HG03108 (cell line): ENCODE measurements at regions not wholly inside any gene's neighbourhood (a gene's known extent, or its start where the extent isn't known, plus 50 kb on each side); places are given as distances from the start of the nearest gene placed in this dataset.
"Not testable (repeated sequence)": the region's sequence is repeated elsewhere in the genome, so short reads cannot be mapped to it uniquely, and the experiment has no call there.

ENCODE experiments used
- ATAC-seq: cut with Tn5 transposase; IDR thresholded peaks from one replicate; pipeline ENCODE4 v1.9.1; 2021; ENCODE audit warnings: moderate library complexity; ENCODE audit not compliant: unreplicated experiment

DNA sequence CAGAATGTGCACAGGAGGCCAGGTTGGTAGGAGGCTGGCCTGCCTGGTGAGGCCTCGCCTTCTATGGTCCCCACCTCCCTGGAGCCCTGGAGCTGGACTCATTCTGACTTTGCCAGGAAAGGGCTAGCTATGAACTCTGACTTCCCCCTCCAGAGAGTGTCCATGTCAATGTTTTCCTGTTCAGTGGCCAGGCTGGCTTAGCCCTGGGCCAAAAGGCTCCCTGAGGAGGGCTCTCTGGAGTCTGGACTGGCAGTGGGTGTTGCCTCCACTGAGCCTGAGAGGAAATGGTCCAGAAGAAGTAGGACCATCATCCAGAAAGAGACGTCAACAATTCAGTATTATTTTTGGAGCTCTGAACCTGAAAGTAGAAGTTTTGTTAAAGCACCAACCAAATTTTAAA lies 178.7 kb downstream of the CHIC2 start:
- no peak for ATAC-seq

DNA sequence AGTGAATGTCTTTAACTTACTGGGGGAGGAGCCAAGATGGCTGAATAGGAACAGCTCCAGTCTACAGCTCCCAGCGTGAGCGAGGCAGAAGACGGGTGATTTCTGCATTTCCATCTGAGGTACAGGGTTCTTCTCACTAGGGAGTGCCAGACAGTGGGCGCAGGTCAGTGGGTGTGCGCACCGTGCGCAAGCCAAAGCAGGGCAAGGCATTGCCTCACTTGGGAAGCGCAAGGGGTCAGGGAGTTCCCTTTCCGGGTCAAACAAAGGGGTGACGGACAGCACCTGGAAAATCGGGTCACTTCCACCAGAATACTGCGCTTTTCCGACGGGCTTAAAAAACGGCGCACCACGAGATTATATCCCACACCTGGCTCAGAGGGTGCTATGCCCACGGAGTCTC lies 187.3 kb downstream of the CHIC2 start:
- not testable (repeated sequence) for ATAC-seq

DNA sequence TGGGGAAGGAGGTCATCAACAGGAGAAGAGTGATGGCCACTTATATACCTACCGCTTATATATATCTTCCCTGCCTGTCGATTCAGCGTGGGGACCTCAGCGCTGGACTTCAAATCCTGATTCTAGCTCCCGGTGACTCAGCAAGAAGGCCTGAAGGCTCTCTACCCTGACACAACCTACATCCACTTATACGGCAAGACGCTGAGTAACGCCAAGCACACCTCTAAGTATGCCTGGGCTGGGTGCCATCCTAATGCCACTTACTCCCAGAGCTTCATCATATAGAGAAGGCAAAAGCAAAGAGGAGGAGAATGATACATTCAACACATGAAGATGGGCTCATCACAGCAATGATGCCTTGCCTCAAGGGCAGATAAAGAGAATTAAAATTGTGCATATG lies 198.3 kb downstream of the CHIC2 start:
- ATAC-seq = no peak

DNA sequence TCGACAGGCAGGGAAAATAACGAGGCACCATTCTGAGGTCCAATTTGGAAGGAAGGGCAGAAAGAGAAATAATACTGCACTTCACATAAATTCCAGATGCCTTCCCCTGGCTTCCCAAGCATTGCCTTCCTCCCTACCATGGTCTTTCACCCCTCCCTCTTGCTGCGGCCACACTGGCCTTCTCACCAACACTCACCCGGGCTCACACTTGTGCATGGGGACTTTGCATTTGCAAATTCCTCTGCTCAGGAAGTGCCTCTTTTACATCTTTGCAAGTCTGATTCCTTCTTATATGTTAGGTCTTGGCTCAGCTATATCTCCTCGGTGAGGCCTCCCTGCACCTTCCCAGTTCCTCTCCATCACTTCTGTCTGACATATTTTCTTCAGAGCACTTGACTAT lies 199.4 kb downstream of the CHIC2 start:
- ATAC-seq = no peak

DNA sequence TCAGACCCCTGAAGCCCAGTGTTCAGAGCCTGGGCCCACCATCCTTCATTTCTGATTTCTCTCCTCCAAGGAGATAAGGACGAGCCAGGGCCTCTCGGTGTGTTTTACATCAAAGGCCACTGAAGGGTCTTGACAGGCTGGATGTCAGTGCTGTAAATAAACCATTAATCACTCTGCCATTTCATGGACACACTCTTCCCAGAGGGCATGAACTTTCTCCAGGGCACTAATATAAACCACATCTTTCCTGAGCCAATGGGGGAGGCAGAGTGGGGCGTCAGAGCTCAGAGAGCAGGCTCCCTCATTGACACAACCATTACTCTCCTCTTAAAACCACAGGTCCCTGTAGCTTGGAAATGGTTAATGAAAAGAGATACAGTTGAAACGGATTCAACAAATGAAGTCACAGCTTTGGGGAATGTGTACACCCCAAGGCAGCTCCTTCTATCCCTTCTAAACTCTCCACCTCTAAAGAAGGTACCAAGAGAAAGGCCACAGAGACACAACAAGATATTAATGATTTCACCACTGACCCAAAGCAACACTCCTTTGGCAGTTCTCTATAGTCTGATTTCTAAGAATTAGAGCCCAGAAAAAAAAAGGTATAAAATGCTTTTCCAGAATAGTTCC lies 200.6 kb downstream of the CHIC2 start:
- no peak for ATAC-seq

DNA sequence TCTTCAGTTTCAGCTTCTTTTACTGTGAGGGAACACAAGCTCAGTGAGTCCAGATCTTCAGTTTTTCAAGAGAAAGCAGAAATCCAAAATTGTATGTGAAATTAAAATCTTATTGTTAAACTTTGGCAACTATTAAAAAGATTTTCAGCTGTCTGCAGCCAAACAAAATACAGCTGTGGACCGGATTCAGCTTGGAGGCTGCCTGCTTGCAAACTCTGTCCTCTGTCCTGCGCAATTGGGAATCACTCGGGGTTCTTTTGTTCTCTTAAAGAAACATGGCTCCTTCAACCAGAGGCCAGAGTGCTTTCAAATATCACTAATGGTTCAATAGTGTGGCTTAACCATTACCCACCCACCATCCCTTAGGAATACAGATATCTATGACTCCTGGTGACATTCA lies 201.2 kb downstream of the CHIC2 start:
- no peak for ATAC-seq

DNA sequence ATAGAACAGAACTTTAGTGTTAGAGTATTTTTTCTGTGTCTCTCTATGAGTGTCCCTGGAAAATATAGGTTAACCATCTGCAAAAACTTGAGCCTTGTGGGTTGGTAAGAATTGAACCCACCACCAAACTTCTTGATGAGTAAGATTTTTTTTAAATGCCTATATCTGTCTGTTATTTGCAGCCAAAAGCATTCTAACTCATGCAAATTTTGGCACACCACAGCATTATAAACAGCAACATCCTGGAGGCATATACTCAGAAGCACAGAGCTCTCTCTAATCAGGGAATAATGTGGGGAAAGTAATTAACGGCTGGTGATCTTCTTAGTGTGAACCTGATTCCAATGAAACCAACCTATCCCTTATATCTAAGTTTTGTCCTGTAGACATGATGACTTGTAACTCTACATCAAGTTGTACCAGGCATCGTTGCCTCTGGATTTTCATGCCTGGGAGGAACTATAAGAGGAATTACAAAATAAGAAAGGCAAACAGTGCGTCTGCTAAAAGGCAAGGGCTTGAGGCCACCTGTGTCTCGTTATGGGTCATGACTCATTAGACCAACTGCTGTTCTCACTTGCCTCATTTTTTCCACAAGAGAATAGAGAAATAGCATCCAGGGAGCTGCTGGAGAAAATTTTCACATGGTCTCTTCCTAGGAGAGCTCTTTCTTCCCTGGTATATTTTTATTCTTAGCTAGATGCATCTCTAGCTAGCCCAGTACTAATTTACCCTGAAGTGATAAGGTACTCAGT lies 202.4 kb downstream of the CHIC2 start:
- ATAC-seq = no peak

DNA sequence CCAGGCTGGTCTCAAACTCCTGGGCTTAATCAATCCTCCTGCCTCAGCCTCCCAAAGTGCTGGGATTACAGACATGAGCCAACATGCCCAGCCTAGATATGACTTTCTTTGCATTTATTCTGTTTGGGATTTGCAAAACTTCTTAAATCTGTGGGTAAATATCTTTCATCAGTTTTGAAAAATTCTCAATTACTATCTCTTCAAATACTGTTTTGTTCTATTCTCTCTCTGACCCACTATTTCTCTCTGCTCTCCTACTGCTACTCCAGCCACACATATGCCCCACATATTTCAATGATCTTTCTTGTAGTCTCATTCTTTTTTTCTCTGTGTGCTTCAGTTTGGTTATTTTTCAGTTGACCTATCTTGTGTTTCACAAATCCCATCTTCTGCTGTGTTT lies 205.1 kb downstream of the CHIC2 start:
- ATAC-seq = no peak

DNA sequence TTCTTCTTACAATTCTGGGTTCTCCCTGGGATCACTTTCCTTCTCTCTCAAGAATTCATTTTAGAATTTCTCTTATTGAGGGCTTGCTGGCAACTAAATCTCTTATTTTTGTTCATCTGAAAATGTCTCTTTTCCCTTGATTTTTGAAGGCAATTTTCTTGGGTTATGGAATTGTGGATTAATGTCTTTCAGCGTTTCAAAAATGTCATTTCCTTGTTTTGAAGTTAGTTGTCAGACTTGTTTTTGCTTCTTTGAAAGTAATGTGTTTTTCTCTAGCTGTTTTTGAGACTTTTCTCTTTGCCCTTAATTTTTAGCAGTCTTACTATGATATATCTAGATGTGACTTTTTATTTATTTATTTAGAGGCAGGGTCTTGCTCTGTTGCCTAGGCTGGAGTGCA lies 205.7 kb downstream of the CHIC2 start:
- no peak for ATAC-seq

DNA sequence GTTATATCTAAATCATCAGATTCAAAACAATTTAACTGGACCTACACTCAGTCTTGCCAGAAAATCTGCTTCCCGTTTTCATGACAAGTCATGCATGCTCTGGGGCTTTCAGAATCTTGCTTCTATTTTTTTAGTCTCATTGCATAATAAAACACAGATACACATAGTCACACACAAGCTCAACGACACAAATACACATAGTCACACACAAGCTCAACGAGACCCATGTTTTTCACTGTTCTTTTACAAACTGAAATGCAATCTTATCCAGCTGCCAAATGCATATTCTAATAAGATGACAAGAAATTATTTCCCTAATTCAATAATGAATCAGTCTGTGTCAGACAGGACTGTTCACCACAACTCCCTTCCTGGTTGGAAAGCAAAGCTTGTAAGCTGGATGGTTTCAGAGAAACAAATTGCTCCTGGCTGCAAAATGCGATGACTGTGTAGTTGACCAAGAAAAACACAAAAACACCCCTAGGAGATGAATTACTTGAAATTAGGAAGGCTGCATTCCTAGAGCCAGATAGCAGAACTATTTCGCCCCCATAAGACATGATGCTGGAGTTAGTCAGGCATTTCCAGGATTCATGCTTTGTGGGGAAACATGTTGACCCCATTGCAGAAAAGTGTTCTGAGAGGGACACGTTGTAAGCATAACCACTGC lies 208.7 kb downstream of the CHIC2 start:
- ATAC-seq = no peak

DNA sequence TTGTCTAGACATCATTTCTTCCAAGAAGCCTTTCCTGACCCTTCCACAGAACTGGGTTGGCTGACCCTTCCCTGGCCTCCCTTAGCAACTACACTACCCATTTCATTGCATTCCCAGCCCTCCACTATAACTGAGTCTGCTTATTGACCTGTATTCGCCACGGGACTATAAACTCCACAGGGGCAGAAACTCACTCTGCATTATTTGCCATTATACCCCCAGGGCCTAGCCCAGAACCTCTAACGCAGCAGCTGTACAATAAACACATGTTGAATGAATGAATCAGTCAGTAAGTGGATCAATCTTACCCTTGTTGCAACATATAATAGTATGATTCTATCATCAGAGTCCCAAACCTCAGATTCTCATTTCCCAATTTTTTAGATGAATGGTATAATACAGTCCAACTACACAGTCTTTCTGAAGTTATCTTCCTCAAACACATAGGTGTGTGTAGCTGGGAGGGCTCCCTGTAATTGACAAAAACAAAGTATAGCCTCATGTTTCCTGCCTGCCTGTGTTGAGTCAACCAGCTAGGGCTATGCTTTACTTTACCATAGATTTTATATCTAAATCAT lies 209.3 kb downstream of the CHIC2 start:
- ATAC-seq = no peak

DNA sequence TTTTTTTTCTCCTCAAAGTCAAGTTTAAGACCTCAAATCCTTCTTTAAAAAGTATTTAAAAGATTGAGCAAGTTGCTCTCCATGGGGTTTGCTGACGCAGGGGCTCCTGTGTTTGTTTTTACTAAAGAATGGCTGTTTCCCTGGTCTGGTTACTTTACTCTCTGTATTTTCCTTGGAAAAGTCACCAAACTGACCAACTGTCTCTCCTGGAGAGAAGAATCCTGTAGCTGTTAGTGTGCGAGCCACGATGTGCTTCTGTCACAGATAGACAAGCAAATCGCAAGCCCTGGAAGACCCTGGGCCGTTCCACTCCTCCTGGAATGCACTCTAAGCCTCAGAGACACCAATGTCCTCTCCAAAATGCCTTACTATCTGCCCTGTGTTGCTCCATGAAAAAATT lies 212.1 kb downstream of the CHIC2 start:
- ATAC-seq = no peak

DNA sequence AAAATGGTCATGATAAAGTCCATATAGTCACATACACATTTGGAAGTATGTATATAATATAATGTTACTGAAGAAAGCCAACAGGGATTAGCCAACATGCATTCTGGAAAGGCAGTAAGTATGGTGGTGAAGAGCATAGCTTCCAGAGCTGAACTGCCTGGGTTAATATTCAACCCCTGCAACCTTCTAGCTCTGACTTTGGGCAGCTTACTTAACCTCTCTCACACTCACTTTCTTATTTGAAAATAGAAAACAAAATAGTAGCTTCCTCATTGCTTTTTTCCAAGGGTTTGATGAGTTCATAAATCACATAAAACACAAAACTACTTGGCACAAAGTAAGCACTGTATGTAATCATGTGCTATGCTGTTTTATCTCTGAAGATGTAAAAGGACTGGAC lies 216.4 kb downstream of the CHIC2 start:
- ATAC-seq = no peak

DNA sequence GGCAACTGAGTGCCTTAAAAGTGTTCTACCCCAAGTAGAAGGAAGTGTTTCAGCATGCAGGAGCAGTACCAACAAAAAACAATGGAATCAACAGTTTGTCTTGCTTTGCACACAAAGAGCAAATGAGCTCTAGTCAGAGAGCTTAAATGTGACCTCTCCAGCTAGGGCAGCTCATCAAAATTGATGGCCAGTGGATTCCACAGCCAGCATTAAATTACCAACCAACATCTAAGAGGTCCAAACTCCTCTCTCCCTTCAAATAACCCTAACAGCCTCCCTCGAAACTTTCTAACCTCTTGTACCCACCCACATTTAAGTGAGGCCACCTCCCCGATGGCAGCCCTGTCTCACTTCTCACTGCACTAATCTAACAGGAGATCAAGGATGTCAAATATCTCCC lies 219.9 kb downstream of the CHIC2 start:
- ATAC-seq = no peak

DNA sequence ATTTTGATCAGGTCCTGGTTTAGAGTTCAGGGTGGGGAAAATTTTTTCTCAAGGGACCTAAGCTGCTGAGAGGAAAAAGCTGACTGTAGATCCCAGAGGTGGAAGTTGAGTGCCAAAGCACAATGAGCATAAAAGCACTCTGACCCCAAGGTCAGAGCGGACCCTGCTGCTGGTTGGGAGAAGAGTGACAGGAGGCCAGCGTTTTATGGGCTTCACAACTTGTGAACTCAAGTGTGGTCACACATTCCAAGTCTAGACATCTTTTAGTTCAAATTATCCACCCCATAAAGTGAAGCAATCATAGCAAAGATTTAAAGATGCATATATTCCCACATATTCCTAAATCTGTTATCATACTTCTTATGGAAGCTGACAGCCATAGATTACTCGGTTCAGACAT lies 220.3 kb downstream of the CHIC2 start:
- no peak for ATAC-seq

DNA sequence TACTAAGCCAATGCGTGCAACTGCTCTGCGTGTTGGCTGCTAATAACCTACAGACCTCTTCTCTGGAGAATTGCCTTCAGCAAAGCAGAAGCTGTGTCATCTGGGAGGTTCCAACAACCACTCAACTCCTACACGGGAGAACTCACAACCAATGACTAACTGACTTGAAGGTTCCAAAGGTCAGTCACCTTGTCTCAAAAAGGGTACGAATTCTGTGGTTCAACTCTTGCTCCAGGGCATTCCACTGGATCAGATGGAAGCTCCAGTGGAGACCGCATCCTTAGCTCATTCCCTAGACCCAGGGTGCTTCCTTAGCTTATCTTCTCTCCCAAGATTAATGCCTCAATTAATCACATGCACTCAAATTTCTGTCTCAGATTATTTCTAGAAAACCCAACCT lies 222.7 kb downstream of the CHIC2 start:
- no peak for ATAC-seq

DNA sequence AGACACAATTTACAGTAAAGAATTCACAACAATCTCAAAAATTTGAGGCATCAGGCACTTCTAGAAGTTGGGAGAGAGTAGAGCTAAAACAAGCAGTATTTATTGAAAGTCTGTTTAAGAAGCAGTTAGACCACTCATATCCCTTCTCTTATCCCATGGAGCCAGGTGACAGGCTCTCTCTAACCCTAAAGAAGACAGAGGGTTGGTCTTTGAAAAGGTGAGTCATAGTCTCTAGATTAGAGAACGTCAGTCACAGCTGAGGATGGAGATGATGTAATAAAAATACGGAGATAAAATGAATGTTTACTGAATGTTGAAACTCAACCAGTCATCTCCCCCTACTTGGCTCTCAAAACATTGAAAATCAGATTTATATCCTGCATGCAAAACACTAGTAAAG lies 223.8 kb downstream of the CHIC2 start:
- no peak for ATAC-seq

DNA sequence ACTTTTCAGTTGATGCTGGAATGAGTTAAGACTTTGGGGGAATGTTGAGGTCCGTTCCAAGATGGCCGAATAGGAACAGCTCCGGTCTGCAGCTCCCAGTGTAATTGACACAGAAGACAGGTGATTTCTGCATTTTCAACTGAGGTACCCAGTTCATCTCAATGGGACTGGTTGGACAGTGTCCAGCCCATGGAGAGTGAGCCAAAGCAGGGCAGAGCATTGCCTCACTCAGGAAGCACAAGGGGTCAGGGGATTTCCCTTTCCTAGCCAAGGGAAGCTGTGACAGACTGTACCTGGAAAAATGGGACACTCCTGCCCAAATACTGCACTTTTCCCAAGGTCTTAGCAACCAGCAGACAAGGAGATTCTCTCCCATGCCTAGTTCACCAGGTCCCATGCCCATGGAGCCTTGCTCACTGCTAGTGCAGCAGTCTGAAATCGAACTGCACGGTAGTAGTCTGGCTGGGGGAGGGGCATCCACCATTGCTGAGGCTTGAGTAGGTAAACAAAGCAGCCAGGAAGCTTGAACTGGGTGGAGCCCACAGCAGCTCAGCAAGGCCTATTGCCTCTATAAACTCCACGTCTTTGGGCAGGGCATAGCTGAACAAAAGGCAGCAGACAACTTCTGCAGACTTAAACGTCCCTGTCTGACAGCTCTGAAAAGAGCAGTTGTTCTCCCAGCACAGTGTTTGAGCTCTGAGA lies 231.0 kb downstream of the CHIC2 start:
- ATAC-seq = not testable (repeated sequence)

DNA sequence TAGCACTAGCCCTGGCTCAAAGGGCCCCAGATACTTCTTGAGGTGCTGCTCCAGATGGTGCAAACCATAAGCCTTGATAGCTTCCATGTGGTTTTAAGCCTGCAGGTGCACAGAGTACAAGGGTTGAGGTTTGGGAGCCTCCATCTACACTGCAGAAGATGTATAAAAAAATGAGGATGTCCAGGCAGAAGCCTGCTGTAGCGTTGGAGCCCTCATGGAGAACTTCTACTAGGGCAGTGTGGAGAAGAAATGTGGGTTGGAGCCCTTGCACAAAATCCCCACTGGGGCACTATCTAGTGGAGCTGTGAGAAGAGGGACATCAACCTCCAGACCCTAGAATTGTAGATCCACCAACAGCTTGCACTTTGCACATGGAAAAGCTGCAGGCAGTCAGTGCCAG lies 231.9 kb downstream of the CHIC2 start:
- no peak for ATAC-seq

DNA sequence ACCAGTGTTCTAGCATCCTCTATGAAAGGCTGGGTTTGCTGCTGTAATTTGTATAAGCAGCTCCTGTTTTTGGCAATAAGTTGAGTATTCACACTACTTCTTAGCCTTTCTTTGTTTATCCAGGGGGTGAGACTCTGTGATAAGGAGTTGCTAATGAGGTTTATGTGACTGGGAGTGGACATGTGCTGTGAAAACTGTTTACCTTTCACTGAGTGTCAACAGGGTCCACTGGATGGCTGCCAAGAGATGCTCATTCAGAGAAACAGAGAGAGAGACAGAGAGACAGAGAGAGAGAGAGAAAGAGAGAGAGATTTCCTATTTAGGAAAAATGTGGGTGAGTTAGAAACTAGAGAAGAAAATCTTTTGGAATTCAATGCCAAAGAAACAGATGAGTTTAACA lies 233.9 kb downstream of the CHIC2 start:
- no peak for ATAC-seq

DNA sequence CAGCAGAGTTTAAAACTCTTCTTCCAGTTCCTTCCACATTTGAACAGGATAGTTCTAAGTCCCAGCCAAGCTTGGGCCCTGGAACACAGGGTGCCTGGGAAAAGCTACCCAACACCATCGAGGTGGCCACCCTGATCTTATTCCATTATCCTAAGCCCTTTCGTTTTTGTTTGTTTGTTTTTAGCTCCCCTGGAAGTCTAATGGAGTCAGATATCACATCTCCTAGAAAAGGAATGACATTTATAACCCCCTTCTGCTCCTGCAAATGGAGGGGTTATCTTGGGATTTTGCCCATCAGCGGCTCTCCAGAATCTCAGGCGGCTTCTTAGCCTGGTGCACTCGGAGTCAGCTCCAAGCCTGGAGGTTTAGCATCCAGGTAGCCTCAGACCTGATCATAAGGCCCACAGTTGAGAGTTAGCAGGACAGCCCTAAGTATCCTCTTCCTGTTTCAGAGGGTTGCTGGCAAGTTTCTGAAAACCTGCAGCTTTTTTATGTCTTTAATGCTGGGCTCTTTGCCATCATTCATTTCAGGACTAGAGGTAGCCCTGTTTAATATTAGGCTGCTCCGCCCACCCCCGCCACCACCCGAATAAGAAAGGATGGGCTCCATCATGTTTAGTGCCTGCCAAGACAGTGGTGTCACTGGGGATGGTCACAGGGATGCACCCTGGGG lies 230.0 kb upstream of the LNX1 start:
- no peak for ATAC-seq
